PC-3 (cell line): ENCODE measurements at regions not wholly inside any gene's neighbourhood (a gene's known extent, or its start where the extent isn't known, plus 50 kb on each side); places are given as distances from the start of the nearest gene placed in this dataset.

ENCODE experiments used
- ATAC-seq: fragments of 200-7000 bp; cut with Tn5 transposase; 2 replicates; pipeline ENCODE4 v1.9.1; 2020; ENCODE audit warnings: mild to moderate bottlenecking, moderate library complexity
- BruUV-seq: library from RNA; stranded (reverse); fragments of 400-500 nt; replicated peaks from 2 replicates; lab custom pipeline; 2021; lab: Mats Ljungman, UMichigan
- CTCF ChIA-PET: fragments of 300-600 bp; sonication (Branson Sonifier 250); formaldehyde crosslinking; loops from one replicate; lab custom pipeline; 2022; ENCODE audit warnings: antibody characterized with exemption; lab: Charles Lee
- POLR2A ChIA-PET: fragments of 300-600 bp; sonication (Branson Sonifier 250); formaldehyde crosslinking; loops from one replicate; lab custom pipeline; 2022; ENCODE audit warnings: antibody characterized with exemption; ENCODE audit not compliant: unreplicated experiment; lab: Charles Lee
- DNase-seq: peaks from one replicate; pipeline ENCODE4 v3.0.0-alpha.2; 2015
- H2AFZ ChIP-seq: fragments of 300-600 bp; sonication (generic); 2 replicates; pipeline ENCODE4 v1.6.0; 2016; ENCODE audit warnings: antibody characterized with exemption, low read length
- H3F3A ChIP-seq: fragments of 300-600 bp; sonication (generic); one replicate; pipeline ENCODE4 v1.6.0; 2017; ENCODE audit warnings: antibody characterized with exemption, low read length, control low read depth, mild to moderate bottlenecking; ENCODE audit not compliant: unreplicated experiment
- H3K27ac ChIP-seq: fragments of 300-600 bp; sonication (generic); 2 replicates; pipeline ENCODE4 v1.5.1; 2016; ENCODE audit warnings: mild to moderate bottlenecking, low read length
- H3K27me3 ChIP-seq: fragments of 300-600 bp; sonication (generic); 2 replicates; pipeline ENCODE4 v1.6.1; 2016; ENCODE audit warnings: low read length, mixed read lengths
- H3K36me3 ChIP-seq: fragments of 300-600 bp; sonication (generic); 2 replicates; pipeline ENCODE4 v1.6.1; 2016; ENCODE audit warnings: low read depth, mixed run types, low read length, mixed read lengths
- H3K4me1 ChIP-seq: fragments of 300-600 bp; sonication (generic); 2 replicates; pipeline ENCODE4 v1.5.1; 2016; ENCODE audit warnings: low read length; ENCODE audit not compliant: insufficient read depth
- H3K4me2 ChIP-seq: fragments of 300-600 bp; sonication (generic); 2 replicates; pipeline ENCODE4 v1.6.0; 2016; ENCODE audit warnings: low read length
- H3K4me3 ChIP-seq: fragments of 300-600 bp; sonication (generic); 2 replicates; pipeline ENCODE4 v1.5.1; 2016; ENCODE audit warnings: mild to moderate bottlenecking, low read length, mixed read lengths
- H3K79me2 ChIP-seq: fragments of 300-600 bp; sonication (generic); 2 replicates; pipeline ENCODE4 v1.6.1; 2017; ENCODE audit warnings: low read length, mixed read lengths
- H3K9ac ChIP-seq: fragments of 300-600 bp; sonication (generic); 2 replicates; pipeline ENCODE4 v1.6.0; 2016; ENCODE audit warnings: mild to moderate bottlenecking, low read length
- H3K9me2 ChIP-seq: fragments of 300-600 bp; sonication (generic); replicated peaks from 2 replicates; pipeline ENCODE4 v1.6.1; 2016; ENCODE audit warnings: mixed run types, low read length, mixed read lengths
- H3K9me3 ChIP-seq: fragments of 300-600 bp; sonication (generic); 2 replicates; pipeline ENCODE4 v1.6.1; 2016; ENCODE audit warnings: low read length, mixed read lengths
- H4K20me1 ChIP-seq: fragments of 300-600 bp; sonication (generic); 2 replicates; pipeline ENCODE4 v1.6.1; 2016; ENCODE audit warnings: low read length, mixed read lengths
- CTCF ChIP-seq: fragments of 300-600 bp; sonication (generic); conservative IDR thresholded peaks from 2 replicates; pipeline ENCODE4 v1.5.1; 2017; ENCODE audit warnings: antibody characterized with exemption, low read depth, mild to moderate bottlenecking, low read length
- EZH2 ChIP-seq: fragments of 300-600 bp; sonication (generic); IDR thresholded peaks from one replicate; pipeline ENCODE4 v1.6.1; 2017; ENCODE audit warnings: antibody characterized with exemption, mild to moderate bottlenecking, low read length; ENCODE audit not compliant: unreplicated experiment
- EZH2phosphoT487 ChIP-seq: fragments of 300-600 bp; sonication (generic); IDR thresholded peaks from 2 replicates; pipeline ENCODE4 v1.6.1; 2018; ENCODE audit warnings: mild to moderate bottlenecking, antibody characterized with exemption, low read length, borderline replicate concordance
- intact Hi-C: fragments of 100-400 bp; cut with micrococcal nuclease; formaldehyde crosslinking; loops from 2 replicates; pipeline ENCODE4 v1.9.0; 2023

DNA sequence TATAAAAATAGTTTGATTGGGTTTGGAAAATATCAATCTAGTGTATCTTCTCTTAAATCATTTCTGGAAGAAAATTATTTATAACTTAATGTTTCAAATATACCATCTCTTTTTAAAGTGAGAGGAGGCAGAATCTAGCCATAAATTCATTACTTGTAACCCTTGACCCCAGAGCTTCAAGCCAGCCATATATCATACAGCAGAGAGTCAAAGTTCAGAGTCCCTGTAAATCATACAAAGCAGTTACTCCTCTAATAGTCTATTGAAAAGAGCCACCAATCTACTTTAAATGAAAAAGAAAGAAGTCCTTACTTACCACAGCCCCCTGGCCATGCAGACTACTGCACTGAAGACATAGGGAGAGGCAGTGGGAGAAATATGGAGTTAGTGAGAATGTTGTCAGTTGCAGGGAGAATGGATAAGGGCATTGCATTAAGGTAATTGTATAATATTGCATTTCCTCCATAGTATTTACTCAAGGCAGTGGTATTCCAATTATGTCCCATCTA, 229.5 kb downstream of the NKX6-1 start:
- Histone ChIP-seq H3K27ac (no peak overlapping the region), H3F3A (no peaks in the 10 kb centered on the region), H3K4me3 (no peak overlapping the region), H3K9me3 (no peaks in the 10 kb centered on the region), H4K20me1 (no peaks in the 10 kb centered on the region), H3K36me3 (no peaks in the 10 kb centered on the region), H3K4me1 (no peaks in the 10 kb centered on the region), H3K27me3 (no peaks in the 10 kb centered on the region), H3K79me2 (no peaks in the 10 kb centered on the region), H2AFZ (no peak overlapping the region), H3K9ac (no peak overlapping the region), H3K4me2 (no peak overlapping the region), H3K9me2 (no peaks in the 10 kb centered on the region)
- ATAC-seq (no peak), DNase-seq (no peak)
- ChIA-PET POLR2A (no interaction called here), CTCF (no interaction called here)
- TF ChIP-seq EZH2phosphoT487, result no peak
- no peak for TF ChIP-seq CTCF
- TF ChIP-seq EZH2, result no peak
- intact Hi-C loops, result no loop called here
- no TSS peak for BruUV-seq

GRCh38 chr4:84264652-84265051, 234.4 kb downstream of the NKX6-1 start:
- Histone ChIP-seq H3K9ac (no peak overlapping the region), H3K27ac (no peak overlapping the region), H3K9me3 (0 out of 2 replicates have a peak, but pooled peaks cover 7% of the 10 kb centered on the region), H3F3A (no peaks in the 10 kb centered on the region), H3K36me3 (no peaks in the 10 kb centered on the region), H3K9me2 (no peaks in the 10 kb centered on the region), H3K79me2 (no peaks in the 10 kb centered on the region), H3K4me1 (no peaks in the 10 kb centered on the region), H3K4me2 (no peak overlapping the region), H3K4me3 (no peak overlapping the region), H2AFZ (no peak overlapping the region), H3K27me3 (no peaks in the 10 kb centered on the region), H4K20me1 (no peaks in the 10 kb centered on the region)
- TF ChIP-seq CTCF (no peak), EZH2phosphoT487 (no peak), EZH2 (no peak)
- BruUV-seq, result no TSS peak
- ATAC-seq (no peak), DNase-seq (no peak)
- ChIA-PET POLR2A (no interaction called here), CTCF (no interaction called here)
- intact Hi-C loops, result no loop called here

DNA sequence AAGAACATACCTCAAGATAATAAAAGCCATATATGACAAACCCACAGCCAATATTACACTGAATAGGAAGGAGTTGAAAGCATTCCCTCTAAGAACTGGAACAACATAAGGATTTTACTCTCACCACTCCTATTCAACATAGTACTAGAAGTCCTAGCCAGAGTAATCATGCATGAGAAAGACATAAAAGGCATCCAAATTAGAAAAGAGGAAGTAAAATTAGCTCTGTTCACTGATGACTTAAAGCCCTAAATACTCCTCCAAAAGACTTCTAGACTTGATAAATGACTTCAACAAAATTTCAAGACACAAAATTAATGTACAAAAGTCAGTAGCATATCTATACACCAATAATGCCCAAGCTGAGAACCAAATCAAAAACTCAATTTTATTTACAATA, 235.7 kb downstream of the NKX6-1 start:
- no peak overlapping the region for H2AFZ ChIP-seq
- ATAC-seq, result no peak
- no peak overlapping the region for H3K27ac ChIP-seq
- no peaks in the 10 kb centered on the region for H4K20me1 ChIP-seq
- CTCF ChIA-PET, result no interaction called here
- H3K9me2 ChIP-seq, result no peaks in the 10 kb centered on the region
- H3K79me2 ChIP-seq, result no peaks in the 10 kb centered on the region
- H3K4me1 ChIP-seq, result peaks cover 4% of the 10 kb centered on the region; the same call in 1 of the 2 replicates
- POLR2A ChIA-PET, result no interaction called here
- intact Hi-C loops, result no loop called here
- H3K27me3 ChIP-seq, result no peaks in the 10 kb centered on the region
- H3K9me3 ChIP-seq, result 0 out of 2 replicates have a peak, but pooled peaks cover 7% of the 10 kb centered on the region
- H3F3A ChIP-seq, result no peaks in the 10 kb centered on the region
- no TSS peak for BruUV-seq
- DNase-seq, result no peak
- TF ChIP-seq CTCF, result no peak
- TF ChIP-seq EZH2phosphoT487, result no peak
- no peak for TF ChIP-seq EZH2
- H3K4me2 ChIP-seq, result no peak overlapping the region
- no peak overlapping the region for H3K9ac ChIP-seq
- no peaks in the 10 kb centered on the region for H3K36me3 ChIP-seq
- no peak overlapping the region for H3K4me3 ChIP-seq
